ENCODE measurements at regions not wholly inside any gene's neighbourhood (a gene's known extent, or its start where the extent isn't known, plus 50 kb on each side); places are given as distances from the start of the nearest gene placed in this dataset.

DNA sequence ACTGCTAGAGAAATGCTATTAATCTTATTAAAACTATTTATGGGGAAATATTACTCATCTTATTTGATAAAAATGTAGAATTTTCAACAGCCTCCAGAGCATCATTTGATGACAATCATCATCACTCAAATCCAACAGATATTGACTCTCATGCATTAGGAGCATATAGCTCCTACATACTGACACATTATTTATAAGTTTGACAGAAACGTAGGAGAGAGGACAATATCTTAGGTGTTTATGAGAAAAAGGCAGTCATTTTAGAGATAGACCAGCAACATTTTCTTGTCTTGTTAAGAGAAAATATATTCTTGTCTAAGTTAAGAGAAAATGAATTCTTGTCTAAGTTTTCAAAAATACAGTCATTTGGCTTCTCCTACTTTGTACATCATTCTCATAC lies 2550.2 kb downstream of the PCDH7 start:
- H3K4me3 ChIP-seq (ENCODE audit: low read depth, low read length): no peak overlapping the region
- DNase-seq (ENCODE audit: low read depth): no peak
- TF ChIP-seq, protein P1, sequence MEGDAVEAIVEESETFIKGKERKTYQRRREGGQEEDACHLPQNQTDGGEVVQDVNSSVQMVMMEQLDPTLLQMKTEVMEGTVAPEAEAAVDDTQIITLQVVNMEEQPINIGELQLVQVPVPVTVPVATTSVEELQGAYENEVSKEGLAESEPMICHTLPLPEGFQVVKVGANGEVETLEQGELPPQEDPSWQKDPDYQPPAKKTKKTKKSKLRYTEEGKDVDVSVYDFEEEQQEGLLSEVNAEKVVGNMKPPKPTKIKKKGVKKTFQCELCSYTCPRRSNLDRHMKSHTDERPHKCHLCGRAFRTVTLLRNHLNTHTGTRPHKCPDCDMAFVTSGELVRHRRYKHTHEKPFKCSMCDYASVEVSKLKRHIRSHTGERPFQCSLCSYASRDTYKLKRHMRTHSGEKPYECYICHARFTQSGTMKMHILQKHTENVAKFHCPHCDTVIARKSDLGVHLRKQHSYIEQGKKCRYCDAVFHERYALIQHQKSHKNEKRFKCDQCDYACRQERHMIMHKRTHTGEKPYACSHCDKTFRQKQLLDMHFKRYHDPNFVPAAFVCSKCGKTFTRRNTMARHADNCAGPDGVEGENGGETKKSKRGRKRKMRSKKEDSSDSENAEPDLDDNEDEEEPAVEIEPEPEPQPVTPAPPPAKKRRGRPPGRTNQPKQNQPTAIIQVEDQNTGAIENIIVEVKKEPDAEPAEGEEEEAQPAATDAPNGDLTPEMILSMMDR (IDR thresholded peaks at IDR 0.05; ENCODE audit: control insufficient read depth, extremely low read depth, insufficient read depth): no peak

GRCh38 chr4:33272722-33273121 lies 2552.6 kb downstream of the PCDH7 start:
- no peak overlapping the region for H3K4me3 ChIP-seq (ENCODE audit: low read depth, low read length)
- TF ChIP-seq, protein P1 (IDR thresholded peaks at IDR 0.05; ENCODE audit: control insufficient read depth, extremely low read depth, insufficient read depth): no peak
- no peak for DNase-seq (ENCODE audit: low read depth)

DNA sequence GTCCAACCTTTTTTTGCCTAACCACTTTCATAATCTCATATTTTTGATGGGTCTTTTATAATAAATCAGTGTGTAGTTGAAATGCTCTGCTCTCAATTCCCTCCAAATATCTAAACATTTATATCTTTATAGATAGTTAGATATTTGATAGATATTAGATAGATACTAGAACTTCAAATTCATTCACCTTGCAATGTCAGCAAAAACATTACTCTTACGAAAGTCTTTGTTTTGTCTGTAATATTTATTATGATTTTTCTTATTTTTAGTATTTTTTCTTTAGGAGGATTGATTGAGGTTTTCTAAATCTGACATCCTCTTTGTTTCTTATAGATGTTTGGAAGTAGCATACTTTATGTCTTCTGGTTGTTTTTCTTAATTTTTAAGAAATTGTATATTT lies 2563.6 kb downstream of the PCDH7 start:
- TF ChIP-seq, protein P1 (IDR thresholded peaks at IDR 0.05; ENCODE audit: control insufficient read depth, extremely low read depth, insufficient read depth): no peak

GRCh38 chr4:33296876-33297455 lies 2576.8 kb downstream of the PCDH7 start:
- H3K4me3 ChIP-seq (ENCODE audit: low read depth, low read length): no peak overlapping the region
- TF ChIP-seq, protein P1 (IDR thresholded peaks at IDR 0.05; ENCODE audit: control insufficient read depth, extremely low read depth, insufficient read depth): no peak
- no peak for DNase-seq (ENCODE audit: low read depth)

More for the DNA sequence above, 2563.6 kb downstream of the PCDH7 start:
- H3K4me3 ChIP-seq (ENCODE audit: low read depth, low read length): no peak overlapping the region
- DNase-seq (ENCODE audit: low read depth): no peak

DNA sequence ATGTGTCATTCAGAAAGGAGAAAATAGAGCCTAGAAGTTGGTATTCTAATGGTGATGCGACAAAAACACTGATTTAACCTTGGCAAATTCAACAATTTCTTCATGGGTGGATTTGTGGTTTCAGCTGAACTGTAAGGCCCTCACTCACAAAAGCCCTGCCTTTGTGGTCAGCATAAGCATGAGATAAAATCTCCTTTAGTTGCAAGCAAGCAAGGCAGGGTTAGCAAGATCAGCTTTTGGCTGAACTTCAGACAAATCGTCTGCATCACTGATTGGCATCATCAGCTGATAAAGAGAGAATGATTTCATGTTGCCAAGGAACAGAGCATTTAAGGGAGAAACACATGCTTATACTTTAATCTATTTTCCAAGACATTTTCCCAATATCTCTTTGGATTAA lies 2582.2 kb downstream of the PCDH7 start:
- no peak for DNase-seq (ENCODE audit: low read depth)
- TF ChIP-seq, protein P1 (IDR thresholded peaks at IDR 0.05; ENCODE audit: control insufficient read depth, extremely low read depth, insufficient read depth): no peak
- no peak overlapping the region for H3K4me3 ChIP-seq (ENCODE audit: low read depth, low read length)

DNA sequence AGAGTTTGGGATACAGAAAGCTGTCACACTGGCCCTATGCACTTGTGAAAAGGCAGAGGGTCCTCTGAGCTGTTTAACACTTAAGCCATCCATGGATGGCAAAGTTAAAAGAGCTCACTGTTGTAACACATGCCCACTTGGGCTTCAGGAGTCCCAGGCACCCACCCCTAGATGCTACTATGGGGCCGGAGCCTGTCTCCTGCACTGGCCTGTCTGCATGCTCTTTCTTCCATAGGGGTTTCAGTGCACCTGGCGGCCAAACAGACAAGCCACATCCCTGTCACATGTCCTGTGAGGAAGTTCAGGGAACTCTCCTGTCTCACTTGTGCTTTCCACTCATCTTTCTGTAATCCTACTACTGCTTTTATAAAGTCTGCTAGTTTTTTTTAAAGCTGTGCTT lies 2586.0 kb downstream of the PCDH7 start:
- DNase-seq (ENCODE audit: low read depth): no peak
- TF ChIP-seq, protein P1 (IDR thresholded peaks at IDR 0.05; ENCODE audit: control insufficient read depth, extremely low read depth, insufficient read depth): no peak
- no peak overlapping the region for H3K4me3 ChIP-seq (ENCODE audit: low read depth, low read length)

DNA sequence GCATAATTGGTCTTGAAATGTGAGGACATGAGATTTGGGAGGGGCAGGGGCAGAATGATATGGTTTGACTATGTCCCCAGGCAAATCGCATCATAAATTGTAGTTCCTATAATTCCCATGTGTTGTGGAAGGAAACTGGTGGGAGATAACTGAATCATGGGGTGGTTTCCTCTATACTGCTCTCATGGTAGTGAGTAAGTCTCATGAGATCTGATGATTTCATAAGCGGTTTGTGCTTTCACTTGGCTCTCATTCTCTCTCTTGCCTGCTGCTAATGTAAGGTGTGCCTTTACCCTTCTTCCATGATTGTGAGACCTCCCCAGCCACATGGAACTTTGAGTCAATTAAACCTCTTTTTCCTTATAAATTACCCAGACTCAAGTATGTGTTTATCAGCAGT lies 2595.9 kb downstream of the PCDH7 start:
- no peak for DNase-seq (ENCODE audit: low read depth)
- no peak overlapping the region for H3K4me3 ChIP-seq (ENCODE audit: low read depth, low read length)
- TF ChIP-seq, protein P1 (IDR thresholded peaks at IDR 0.05; ENCODE audit: control insufficient read depth, extremely low read depth, insufficient read depth): no peak

All from LNCaP clone FGC (cell line).